GM23338 (cell line): ENCODE measurements at regions not wholly inside any gene's neighbourhood (a gene's known extent, or its start where the extent isn't known, plus 50 kb on each side); places are given as distances from the start of the nearest gene placed in this dataset.

ENCODE experiments used
- ATAC-seq: fragments of 200-7000 bp; cut with Tn5 transposase; 3 replicates; pipeline ENCODE4 v1.9.1; 2020
- DNase-seq: peaks from one replicate; pipeline ENCODE4 v3.0.0-alpha.2; 2015; ENCODE audit warnings: low spot score
- H2AFZ ChIP-seq: fragments of 200-600 bp; sonication (generic); 2 replicates; pipeline ENCODE4 v1.8.0; 2016; ENCODE audit warnings: antibody characterized with exemption, mild to moderate bottlenecking, moderate library complexity
- H3F3A ChIP-seq: fragments of 200-600 bp; sonication (generic); replicated peaks from 2 replicates; pipeline ENCODE4 v1.8.0; 2017; ENCODE audit warnings: antibody characterized with exemption, mixed run types, low read depth
- H3K27ac ChIP-seq: fragments of 200-600 bp; sonication (generic); 2 replicates; pipeline ENCODE4 v1.6.1; 2016; ENCODE audit warnings: low read depth
- H3K27me3 ChIP-seq: fragments of 200-600 bp; sonication (generic); 2 replicates; pipeline ENCODE4 v1.8.0; 2016; ENCODE audit warnings: mild to moderate bottlenecking, mixed run types, moderate library complexity; ENCODE audit not compliant: insufficient read depth
- H3K36me3 ChIP-seq: fragments of 200-600 bp; sonication (generic); 2 replicates; pipeline ENCODE4 v1.8.0; 2016; ENCODE audit warnings: mild to moderate bottlenecking; ENCODE audit not compliant: insufficient read depth
- H3K4me1 ChIP-seq: fragments of 200-600 bp; sonication (generic); 2 replicates; pipeline ENCODE4 v1.8.0; 2016; ENCODE audit warnings: mild to moderate bottlenecking, moderate library complexity; ENCODE audit not compliant: insufficient read depth
- H3K4me2 ChIP-seq: fragments of 200-600 bp; sonication (generic); 2 replicates; pipeline ENCODE4 v1.7.1; 2017; ENCODE audit warnings: mixed run types
- H3K4me3 ChIP-seq: fragments of 200-600 bp; sonication (generic); 2 replicates; pipeline ENCODE4 v1.6.1; 2016; ENCODE audit warnings: mixed run types
- H3K79me2 ChIP-seq: fragments of 200-600 bp; sonication (generic); replicated peaks from 2 replicates; pipeline ENCODE4 v1.8.0; 2017; ENCODE audit warnings: mild to moderate bottlenecking; ENCODE audit not compliant: insufficient read depth
- H3K9me2 ChIP-seq: fragments of 200-600 bp; sonication (generic); 2 replicates; pipeline ENCODE4 v1.8.0; 2017; ENCODE audit not compliant: insufficient read depth
- H4K20me1 ChIP-seq: fragments of 200-600 bp; sonication (generic); replicated peaks from 2 replicates; pipeline ENCODE4 v1.8.0; 2017; ENCODE audit warnings: mild to moderate bottlenecking; ENCODE audit not compliant: insufficient read depth
- H3K27ac Mint-ChIP-seq: 2 replicates; pipeline ENCODE4 v1.8.0; 2020; ENCODE audit warnings: inconsistent platforms, mild to moderate bottlenecking, moderate library complexity, mixed read lengths
- H3K27me3 Mint-ChIP-seq: 3 replicates; pipeline ENCODE4 v1.8.0; 2022; ENCODE audit warnings: low read depth, mild to moderate bottlenecking, moderate library complexity, mixed read lengths, inconsistent platforms; ENCODE audit not compliant: insufficient read depth, poor library complexity
- H3K36me3 Mint-ChIP-seq: 3 replicates; pipeline ENCODE4 v1.8.0; 2021; ENCODE audit warnings: low read depth, mild to moderate bottlenecking, inconsistent platforms, moderate library complexity, mixed read lengths
- H3K4me1 Mint-ChIP-seq: 3 replicates; pipeline ENCODE4 v1.8.0; 2020; ENCODE audit warnings: mild to moderate bottlenecking, inconsistent platforms, mixed read lengths
- H3K4me3 Mint-ChIP-seq: 3 replicates; pipeline ENCODE4 v1.8.0; 2021; ENCODE audit warnings: moderate library complexity, mild to moderate bottlenecking, inconsistent platforms, mixed read lengths
- H3K9me3 Mint-ChIP-seq: 3 replicates; pipeline ENCODE4 v1.8.0; 2020; ENCODE audit warnings: moderate library complexity, mild to moderate bottlenecking, inconsistent platforms, mixed read lengths
- CREB1 ChIP-seq: fragments of 250-450 bp; sonication (Bioruptor Pico); IDR thresholded peaks from 2 replicates; pipeline ENCODE4 v1.5.0; 2020; ENCODE audit warnings: low read depth, mild to moderate bottlenecking, moderate library complexity
- ETS1 ChIP-seq: IDR thresholded peaks from 2 replicates; pipeline ENCODE4 v1.6.1; 2016; ENCODE audit warnings: antibody characterized with exemption
- EZH2 ChIP-seq: fragments of 200-600 bp; sonication (generic); IDR thresholded peaks from one replicate; pipeline ENCODE4 v1.8.0; 2017; ENCODE audit warnings: antibody characterized with exemption, mild to moderate bottlenecking, low read depth; ENCODE audit not compliant: unreplicated experiment
- EZH2phosphoT487 ChIP-seq: fragments of 200-600 bp; sonication (generic); IDR thresholded peaks from one replicate; pipeline ENCODE4 v1.8.1; 2018; ENCODE audit warnings: antibody characterized with exemption; ENCODE audit not compliant: unreplicated experiment
- NANOG ChIP-seq: IDR thresholded peaks from 2 replicates; pipeline ENCODE4 v1.6.1; 2016; ENCODE audit warnings: antibody characterized with exemption, borderline replicate concordance
- POLR2AphosphoS5 ChIP-seq: IDR thresholded peaks from 2 replicates; pipeline ENCODE4 v1.6.1; 2016; ENCODE audit warnings: antibody characterized with exemption, low read depth
- STAT1 ChIP-seq: IDR thresholded peaks from one replicate; pipeline ENCODE4 v1.6.1; 2016; ENCODE audit warnings: antibody characterized with exemption; ENCODE audit not compliant: unreplicated experiment
- ZNF114 ChIP-seq: fragments of 250-450 bp; sonication (Bioruptor Pico); IDR thresholded peaks from 2 replicates; pipeline ENCODE4 v1.5.0; 2020; ENCODE audit warnings: mild to moderate bottlenecking, moderate library complexity
- ZNF462 ChIP-seq: fragments of 250-450 bp; sonication (Bioruptor Pico); IDR thresholded peaks from 2 replicates; pipeline ENCODE4 v1.5.0; 2020; ENCODE audit warnings: mild to moderate bottlenecking, moderate library complexity

- no peak for TF ChIP-seq EZH2phosphoT487
- TF ChIP-seq STAT1, result no peak
- no peak for TF ChIP-seq ZNF462 (CRISPR knock-in tag)
- no peak for TF ChIP-seq CREB1 (CRISPR knock-in tag)
- TF ChIP-seq ZNF114 (CRISPR knock-in tag), result no peak
- no peak for TF ChIP-seq POLR2AphosphoS5
- no peak for TF ChIP-seq EZH2
- no peak for TF ChIP-seq NANOG
These were observed 173.1 kb downstream of the FHIP1A start (continued) for GRCh38 chr4:151582098-151582497.

- Mint-ChIP-seq H3K36me3 (no peaks in the 10 kb centered on the region), H3K4me1 (no peaks in the 10 kb centered on the region; the same call in 1 of the 3 replicates), H3K27ac (no peak overlapping the region), H3K9me3 (no peaks in the 10 kb centered on the region), H3K27me3 (no peaks in the 10 kb centered on the region), H3K4me3 (no peak overlapping the region)
- Histone ChIP-seq H2AFZ (no peak overlapping the region), H4K20me1 (no peaks in the 10 kb centered on the region; the same call in 1 of the 2 replicates), H3K27ac (no peak overlapping the region), H3F3A (no peaks in the 10 kb centered on the region), H3K4me1 (no peaks in the 10 kb centered on the region), H3K9me2 (no peaks in the 10 kb centered on the region), H3K4me2 (no peak overlapping the region), H3K4me3 (no peak overlapping the region), H3K79me2 (peaks cover 32% of the 10 kb centered on the region), H3K27me3 (no peaks in the 10 kb centered on the region), H3K36me3 (no peaks in the 10 kb centered on the region)
- DNase-seq, result no peak
- no peak for ATAC-seq
- TF ChIP-seq EZH2, result no peak
- no peak for TF ChIP-seq ETS1
These were observed 174.4 kb downstream of the FHIP1A start for GRCh38 chr4:151583157-151583914.
